Frontal cortex (tissue), 3 donors: ENCODE measurements at regions not wholly inside any gene's neighbourhood (a gene's known extent, or its start where the extent isn't known, plus 50 kb on each side); places are given as distances from the start of the nearest gene placed in this dataset.
"Not testable (repeated sequence)": the region's sequence is repeated elsewhere in the genome, so short reads cannot be mapped to it uniquely, and the experiment has no call there.

Experiments used
- DNase-seq, 2 donors: peaks; one replicate each; pipeline ENCODE4 v3.0.0; 2012; ENCODE audit warnings: low spot score in 2 of 2
- FAIRE-seq: peaks from 2 replicates; lab custom pipeline; 2012; peaks lifted over from hg19 to GRCh38; lab: Jason Lieb, UNC
- donor health status: control.
- donor health status: control.
- donor health status: control.

DNA sequence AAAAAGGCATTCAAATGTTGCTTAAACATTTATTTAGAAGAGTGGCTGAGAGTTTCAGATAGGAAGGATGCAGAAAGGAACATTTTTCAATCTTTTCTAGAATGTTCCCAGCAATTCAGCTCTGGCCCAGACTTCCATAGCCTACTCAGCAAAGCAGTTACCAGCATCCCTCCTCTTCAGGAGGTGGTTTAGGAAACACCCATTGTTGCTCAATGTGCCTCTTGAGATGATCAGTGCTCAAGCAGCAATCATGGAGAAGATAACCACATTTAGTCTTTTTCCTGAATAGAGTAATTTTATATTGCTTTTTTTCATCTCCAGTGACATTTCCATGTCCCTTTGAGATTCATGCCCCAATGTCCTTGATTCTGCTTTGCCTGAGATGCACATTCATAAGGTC is 328.7 kb upstream of the PPARGC1A start:
- no peak for DNase-seq
- no peak for FAIRE-seq

DNA sequence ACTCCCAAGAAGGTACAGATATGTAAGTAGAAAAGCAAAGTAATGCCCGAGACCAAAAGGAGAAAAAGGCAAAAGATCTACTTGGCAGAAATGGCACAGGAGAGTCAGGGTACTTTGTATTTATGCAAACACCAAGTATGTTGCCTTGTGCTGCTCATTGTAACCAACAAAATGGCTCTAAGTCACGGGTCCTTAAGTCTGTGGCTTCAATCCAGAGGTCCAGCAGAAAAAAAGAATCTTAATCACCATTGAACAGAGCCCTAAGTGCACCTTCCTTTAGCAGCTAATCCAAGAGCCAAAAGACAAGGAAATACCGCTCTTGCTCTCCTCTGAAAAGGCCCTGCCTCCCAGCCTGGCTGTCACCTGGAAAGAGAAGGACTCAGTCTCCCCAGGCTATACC is 324.9 kb upstream of the PPARGC1A start:
- FAIRE-seq (no peak), DNase-seq (no peak)

DNA sequence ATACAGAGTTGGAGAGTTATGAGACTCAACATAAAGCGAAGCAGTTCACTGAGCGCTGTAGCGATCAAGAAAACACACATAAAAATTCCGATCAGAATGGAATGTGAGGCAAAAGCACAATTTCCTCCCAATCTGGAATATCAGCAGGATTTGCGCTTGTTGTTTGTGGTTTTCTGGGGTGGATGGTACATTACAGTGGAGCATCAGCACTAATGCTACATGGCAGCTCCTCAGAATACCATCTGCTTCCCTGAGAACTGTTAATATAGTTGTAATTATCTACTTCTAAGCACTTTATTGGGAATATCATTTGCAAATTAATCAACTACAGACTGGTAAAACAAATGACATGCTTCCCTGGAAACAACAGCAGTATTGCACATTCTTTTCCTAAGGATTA is 324.1 kb upstream of the PPARGC1A start:
- no peak for DNase-seq
- no peak for FAIRE-seq

DNA sequence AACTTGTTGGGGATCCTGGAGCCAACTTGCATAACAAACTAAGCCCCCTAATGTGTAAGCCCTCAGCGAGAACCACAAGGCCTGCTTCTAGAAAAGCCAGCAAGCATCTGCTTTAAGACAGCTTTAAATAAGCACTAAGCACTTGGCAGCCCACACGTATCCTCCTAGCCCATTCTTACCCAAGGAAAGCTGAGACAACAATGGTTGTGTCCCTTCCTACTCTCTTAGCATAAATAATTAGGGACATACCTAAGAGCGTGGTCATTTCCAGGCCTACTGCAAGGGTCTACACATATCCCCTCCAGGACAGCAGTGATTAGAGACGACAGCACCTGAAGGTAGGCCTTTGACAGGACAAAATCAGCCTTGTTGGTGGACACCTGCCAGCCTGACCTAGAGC is 322.8 kb upstream of the PPARGC1A start:
- DNase-seq (no peak), FAIRE-seq (no peak)

DNA sequence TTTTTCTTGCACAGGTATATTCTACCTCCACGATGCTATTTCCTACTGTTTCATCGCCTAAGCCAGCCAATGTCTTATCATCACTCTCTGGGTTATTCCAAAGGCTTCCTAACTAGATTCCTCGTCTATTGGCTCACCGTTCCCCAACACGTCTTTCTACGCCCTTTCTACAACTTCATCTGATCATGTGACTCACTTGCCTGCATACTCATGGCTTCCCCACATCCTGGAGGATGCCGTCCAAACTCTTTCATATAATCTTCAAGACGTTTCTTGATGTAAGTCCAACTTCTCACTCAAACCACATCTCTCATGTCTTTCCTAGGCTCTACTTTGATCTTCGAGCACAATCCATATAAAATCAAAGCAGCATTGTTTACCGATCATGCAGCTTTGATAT is 322.0 kb upstream of the PPARGC1A start:
- FAIRE-seq = no peak
- no peak for DNase-seq

DNA sequence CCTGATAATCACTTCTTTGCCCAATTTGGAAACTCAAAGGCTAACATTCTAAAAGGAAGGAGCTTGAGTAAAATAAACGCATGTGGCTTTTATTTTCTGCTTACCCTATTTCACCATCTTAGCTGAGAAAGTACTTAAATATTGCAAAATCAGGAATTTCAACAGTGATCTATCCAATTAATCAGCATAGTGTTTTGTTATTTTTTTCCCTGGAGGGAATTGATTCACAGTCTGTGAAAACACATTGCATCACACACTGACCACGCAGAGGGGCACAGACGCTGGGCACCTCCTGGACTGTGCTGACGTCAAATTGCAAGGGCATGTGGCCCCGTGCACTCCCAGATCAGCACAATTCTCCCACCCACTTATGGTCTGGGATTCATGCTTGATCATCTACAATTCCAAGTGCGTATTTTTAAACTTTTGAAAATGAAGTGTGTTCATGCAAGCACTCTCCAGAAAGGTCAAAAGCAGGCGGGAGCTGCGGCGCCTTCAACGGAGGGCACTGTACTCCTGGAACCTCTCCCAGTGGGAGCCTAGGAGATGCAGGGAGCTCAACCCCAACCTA is 320.6 kb upstream of the PPARGC1A start:
- FAIRE-seq = no peak
- no peak for DNase-seq

DNA sequence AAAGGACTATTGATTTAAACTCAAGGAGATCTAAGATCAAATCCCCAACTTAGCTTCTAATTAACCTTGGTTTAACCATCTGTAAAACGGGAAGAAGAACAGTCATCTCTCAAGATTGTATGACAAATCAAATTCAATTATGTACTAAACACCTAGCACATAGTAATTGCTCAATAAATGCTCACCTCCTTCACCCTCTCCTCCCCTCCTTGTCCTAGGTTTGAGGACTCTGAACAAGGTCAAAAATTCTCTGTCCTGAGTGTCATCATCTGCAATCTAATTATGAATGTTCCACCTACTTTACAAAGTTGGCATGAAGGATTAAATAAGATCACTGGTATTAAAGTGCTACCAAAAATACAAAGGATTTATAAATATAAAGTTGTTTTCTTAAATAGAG is 320.1 kb upstream of the PPARGC1A start:
- DNase-seq = no peak
- no peak for FAIRE-seq

DNA sequence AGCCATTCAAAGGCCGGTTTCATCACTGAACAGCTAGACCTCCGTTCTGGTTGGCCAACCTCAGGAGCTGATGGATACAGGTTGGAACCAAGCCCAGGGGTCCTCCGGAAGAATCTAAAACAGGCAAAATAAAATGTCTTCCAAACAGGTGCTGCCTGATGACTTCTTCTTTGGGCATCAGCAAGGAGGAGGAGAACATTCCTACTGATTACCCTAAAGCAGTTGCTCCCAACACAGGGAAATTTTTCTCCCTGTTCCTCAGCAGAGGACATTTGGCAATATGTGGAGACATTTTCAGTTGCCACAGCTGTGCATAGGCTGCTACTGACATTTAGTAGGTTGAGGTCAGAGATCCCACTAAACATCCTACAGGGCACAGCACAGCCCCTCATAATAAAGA is 319.3 kb upstream of the PPARGC1A start:
- no peak for DNase-seq

DNA sequence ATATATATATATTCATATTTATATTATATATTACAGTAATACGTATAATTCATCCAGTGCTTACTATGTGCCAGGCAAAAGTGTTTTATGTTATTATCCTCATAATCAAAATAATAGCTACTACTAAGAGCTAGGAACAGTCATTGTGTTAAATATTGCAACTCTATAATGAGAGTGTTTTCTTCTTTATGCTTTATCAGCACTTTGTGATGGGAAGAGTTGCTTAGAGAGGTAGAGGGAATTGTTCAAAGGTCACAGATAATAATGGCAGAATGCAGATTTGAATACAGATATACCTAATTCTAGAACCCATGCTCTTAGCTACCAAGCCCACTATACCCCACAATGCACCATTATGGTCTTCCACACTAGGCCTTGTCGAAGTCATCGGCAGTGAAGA is 318.8 kb upstream of the PPARGC1A start:
- no peak for FAIRE-seq
- DNase-seq = no peak

More for the DNA sequence above, 319.3 kb upstream of the PPARGC1A start:
- FAIRE-seq = no peak

DNA sequence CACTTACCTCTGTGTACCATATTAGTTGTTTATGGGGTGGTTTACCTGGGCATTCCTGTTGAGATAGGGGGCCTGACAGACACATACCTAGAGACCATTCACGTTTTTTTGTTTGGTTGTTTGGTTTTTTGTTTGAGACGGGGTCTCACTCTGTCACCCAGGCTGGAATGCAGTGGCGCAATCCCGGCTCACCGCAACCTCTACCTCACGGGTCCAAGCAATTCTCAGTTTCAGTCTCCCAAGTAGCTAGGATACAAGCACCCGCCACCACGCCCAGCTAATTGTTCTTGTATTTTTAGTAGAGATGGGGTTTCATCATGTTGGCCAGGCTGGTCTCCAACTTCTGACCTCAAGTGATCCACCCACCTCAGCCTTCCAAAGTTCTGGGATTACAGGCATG is 314.9 kb upstream of the PPARGC1A start:
- not testable (repeated sequence) for DNase-seq, FAIRE-seq

DNA sequence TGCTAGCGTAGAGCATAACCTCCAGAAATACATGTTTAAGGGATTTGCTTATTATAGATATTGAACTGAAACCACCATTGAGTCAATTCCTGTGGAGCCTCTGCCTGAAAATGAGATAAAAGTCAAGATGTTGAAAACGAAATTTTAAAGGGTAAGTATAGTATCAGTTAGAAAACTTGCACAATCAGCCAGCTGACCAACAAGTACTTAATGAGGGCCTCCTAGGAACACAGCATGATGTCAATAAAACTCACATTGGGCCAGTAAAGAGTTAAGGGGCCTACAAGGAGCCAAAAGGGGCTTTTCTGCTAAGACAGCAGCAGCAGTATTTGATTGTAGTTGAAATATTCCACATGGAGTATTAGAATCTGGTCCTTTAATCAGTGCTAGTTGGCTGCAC is 314.1 kb upstream of the PPARGC1A start:
- DNase-seq (no peak), FAIRE-seq (no peak)

DNA sequence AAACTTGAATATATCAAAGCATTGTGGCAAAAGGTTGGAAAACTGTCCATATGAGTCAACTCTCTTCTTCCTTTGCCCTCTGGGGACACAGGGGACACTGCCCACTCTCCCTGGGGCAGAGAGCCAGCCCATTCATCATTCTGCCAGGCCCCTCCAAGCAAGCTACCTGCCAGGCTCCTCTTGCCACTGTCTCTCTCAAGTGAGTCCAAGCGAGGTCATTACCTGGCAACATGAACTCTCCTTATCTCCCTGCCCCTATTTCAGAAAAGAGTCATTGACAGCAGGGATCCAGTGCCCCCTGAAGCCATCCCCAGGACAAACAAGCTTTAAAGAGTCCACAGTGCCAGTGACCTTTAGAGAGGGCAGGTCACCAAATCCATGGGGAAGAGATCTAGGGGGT is 312.7 kb upstream of the PPARGC1A start:
- FAIRE-seq = no peak

DNA sequence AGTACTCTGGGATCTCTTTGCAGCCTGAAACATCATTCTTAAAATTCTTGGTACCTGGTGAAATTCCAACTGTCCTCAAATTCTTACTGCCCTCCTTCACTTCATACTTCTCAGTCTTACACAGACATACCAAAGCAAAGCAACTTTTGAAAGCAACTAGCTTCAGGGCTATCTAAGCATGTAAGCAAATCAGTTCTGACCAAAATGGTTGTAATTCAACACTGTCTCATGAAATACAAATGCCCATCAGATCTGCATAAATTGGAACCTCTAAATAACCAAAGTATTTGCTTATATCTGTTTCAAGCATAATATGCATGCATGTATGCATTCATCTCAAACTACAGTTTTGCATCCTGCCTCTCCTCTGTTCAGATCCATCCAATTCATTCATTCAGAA is 308.1 kb upstream of the PPARGC1A start:
- FAIRE-seq (no peak), DNase-seq (no peak)

More for the DNA sequence above, 312.7 kb upstream of the PPARGC1A start:
- no peak for DNase-seq

DNA sequence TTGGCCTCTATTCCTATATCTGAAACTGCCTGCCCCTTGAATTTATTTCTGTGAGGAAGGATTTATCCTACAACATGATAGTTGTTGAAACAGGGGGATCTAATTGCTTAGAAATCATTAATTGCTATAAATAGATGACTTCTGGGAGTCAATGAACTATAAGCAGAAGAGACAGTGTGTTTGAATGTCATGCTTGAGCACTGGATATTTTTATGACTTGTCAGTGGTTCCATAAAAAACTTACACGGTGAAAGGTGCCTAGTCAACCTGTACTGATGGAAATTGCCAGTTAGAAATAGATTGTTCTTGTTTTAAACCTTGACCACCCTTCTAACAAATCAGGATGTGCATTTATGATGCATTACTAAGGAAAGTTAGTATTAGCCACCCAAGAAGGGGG is 306.9 kb upstream of the PPARGC1A start:
- DNase-seq = no peak

DNA sequence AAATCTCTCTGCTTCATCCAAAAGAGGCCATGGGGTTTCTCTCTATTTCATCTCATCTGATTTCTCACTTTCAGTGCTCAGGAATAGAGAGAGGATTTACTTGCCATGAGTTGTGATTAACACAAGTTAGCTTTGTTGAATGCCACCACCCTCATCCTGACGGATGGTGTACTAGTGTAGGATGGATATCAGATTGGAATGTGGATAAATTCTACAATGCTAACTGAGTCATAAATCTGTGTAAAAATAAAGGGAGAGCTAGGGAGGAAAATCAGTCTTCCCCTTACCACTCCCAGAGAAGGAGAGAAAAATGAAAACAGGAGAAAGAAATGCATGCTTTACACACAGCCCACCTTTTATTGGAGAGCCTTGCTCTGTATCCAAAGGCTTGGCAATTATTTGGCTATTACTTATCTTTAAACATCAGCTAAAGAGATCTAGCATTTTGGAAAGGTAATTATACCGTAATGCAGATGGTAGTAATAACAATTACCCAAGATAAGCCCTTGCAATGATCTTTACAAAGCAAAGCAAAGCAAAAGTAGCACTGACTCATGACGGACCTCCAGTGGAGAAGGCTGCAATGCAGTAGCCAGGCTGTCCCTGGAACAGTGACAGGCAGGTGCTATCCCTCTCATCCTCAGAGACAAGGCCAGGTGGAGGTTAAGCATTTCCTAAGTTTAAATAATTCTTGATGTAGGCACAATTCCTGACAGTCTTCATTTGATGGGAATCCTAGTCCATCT is 306.3 kb upstream of the PPARGC1A start:
- FAIRE-seq = no peak
- no peak for DNase-seq

More for the DNA sequence above, 306.9 kb upstream of the PPARGC1A start:
- no peak for FAIRE-seq

DNA sequence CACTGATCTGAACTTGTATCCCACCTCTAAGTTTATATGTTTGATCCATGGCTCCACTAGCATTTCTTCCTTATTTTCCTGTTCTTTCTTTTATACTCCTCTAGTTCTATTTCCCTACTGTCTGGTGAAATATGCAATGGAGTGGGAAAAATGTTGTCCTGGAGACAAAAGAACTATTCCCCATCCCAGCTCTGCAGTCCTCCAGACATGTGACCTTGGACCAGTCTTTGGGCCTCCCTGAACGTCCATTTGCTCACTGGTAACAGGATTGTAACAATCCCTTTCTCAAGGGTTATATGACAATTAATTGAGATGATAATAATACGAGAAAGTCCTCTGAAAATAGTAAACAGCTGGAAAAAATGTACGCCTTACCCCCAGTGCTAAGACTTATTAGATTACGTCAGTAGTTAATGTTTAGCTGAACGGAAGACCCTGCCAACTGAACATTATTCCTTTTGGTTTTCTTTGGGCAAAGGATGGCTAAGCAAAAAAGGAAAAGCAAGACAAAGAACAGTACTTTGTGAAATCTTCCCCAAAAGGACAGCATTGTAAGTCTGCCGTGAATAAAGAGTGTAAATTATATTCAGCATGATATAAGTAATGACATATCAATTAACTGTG is 302.3 kb upstream of the PPARGC1A start:
- DNase-seq (no peak), FAIRE-seq (no peak)

DNA sequence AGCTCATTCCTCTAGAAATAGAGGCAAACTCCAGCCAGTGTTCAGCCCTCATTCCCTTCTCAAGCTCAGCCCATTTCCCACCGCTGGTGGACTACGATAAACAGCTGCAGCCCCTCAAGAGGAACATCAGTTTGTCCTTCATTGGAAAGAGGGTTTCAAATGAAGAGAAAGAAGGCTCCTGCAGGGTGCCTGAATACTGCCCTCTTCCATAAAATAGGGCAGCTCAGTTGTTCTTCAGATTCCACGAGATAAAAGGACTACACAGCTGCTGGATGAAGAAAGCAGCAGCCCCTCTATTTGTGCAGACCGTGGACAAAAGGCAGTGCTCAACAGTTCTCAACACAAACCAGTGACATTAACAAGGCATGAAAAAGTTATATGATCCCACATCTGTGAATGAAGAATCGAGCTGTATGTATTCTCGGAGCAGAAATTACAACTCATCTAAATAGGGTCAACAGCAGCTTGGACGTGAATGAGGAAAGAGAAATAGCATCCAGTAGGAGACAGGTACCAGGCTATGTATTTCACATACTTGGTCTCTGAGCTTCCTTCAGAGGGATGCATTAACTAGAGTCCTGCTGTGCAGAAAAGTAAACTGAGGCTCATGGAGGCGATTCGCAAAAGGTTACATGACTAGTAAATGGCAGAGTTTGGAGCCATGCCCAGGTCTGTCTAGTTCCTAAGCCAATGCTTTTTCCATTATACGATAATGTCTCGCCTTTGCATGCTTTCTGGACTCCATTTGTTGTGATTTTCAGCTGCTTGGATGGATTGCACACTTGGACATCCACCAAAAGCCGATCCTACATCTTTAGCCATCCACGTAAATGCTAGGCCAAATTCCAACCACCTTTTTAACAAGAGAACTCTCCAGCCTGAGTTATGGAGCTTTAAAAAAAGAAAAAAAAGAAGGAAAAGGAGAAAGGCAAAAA is 301.2 kb upstream of the PPARGC1A start:
- FAIRE-seq = no peak
- DNase-seq = no peak

DNA sequence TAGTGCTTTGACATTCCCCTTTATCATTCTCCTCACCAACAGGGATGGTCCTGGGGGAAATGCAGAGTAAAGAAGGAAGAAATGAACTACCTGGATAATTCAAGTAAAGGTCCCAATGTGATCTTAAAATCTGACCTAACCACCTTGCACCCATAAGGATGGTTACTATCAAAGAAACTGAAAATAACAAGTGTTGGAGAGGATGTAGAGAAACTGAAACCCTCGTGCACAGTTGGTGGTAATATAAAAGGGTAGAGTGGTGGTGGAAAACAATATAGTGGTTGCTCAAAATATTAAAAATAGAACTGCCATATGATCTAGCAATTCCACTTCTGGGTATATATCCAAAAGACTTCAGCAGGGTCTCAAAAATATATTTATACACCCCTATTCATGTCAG is 298.6 kb upstream of the PPARGC1A start:
- DNase-seq (no peak), FAIRE-seq (no peak)

DNA sequence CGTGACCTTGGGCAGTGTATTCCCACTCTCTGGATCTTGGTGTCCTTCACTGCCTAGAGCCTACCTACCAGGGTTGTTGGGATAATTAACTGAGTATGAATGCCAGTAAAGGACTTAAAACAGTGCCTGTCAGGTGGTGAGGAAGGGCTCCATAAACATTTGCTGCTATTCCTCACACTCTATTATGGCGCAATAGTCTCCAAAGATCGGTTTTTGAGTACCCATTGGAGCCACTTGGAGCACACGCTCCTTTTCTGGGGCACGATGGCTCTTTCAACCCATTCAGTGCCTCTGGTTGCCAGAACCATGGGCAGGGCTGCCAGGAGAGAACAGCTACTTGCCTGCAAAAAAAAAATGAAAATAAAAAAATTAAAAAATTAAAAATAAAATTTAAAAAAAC is 296.6 kb upstream of the PPARGC1A start:
- DNase-seq (no peak), FAIRE-seq (no peak)

DNA sequence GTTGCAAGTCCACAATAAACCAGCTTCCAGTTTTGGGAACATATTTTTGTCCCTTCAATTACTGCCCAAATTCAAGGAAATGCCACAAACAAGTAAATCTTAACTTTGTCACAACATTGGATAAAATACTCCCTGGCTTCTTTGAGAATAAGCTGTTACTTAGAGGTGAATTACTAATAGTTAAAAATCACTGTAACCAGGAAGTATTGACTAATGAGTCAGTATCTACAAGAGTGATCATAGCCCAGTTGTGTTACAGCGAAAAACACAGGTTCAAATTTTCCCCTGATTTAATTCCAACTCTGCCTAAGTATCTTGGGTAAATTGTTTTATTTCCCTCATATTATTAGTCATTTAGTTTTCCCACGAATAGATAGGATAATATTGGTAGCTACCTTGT is 291.2 kb upstream of the PPARGC1A start:
- DNase-seq (no peak), FAIRE-seq (no peak)
